Muscle layer of duodenum (tissue), 2 donors: ENCODE measurements at regions not wholly inside any gene's neighbourhood (a gene's known extent, or its start where the extent isn't known, plus 50 kb on each side); places are given as distances from the start of the nearest gene placed in this dataset.

Source experiments
- H3K27ac ChIP-seq: one replicate; pipeline ENCODE4 v1.7.0; 2013; ENCODE audit warnings: mild to moderate bottlenecking, low read length
- H3K27me3 ChIP-seq: one replicate; pipeline ENCODE4 v1.7.0; 2013; ENCODE audit warnings: low read depth, mild to moderate bottlenecking, control low read depth, low read length
- H3K36me3 ChIP-seq, 2 donors: one replicate each; pipeline ENCODE4 v1.7.0; 2013; ENCODE audit warnings: low read length in 2 of 2, control low read depth in 1 of 2, mild to moderate bottlenecking in 1 of 2; ENCODE audit not compliant: insufficient read depth in 2 of 2, control insufficient read depth in 1 of 2
- H3K4me1 ChIP-seq, 2 donors: one replicate each; pipeline ENCODE4 v1.7.0; 2013; ENCODE audit warnings: low read length in 2 of 2, mild to moderate bottlenecking in 2 of 2, control low read depth in 1 of 2, moderate library complexity in 1 of 2; ENCODE audit not compliant: insufficient read depth in 2 of 2, control insufficient read depth in 1 of 2
- H3K4me3 ChIP-seq, 2 donors: one replicate each; pipeline ENCODE4 v1.7.0; 2013; ENCODE audit warnings: low read length in 2 of 2, low read depth in 1 of 2, mild to moderate bottlenecking in 1 of 2
- H3K9me3 ChIP-seq, 2 donors: one replicate each; pipeline ENCODE4 v1.7.0; 2013; ENCODE audit warnings: low read length in 2 of 2, control low read depth in 1 of 2, mild to moderate bottlenecking in 1 of 2; ENCODE audit not compliant: control insufficient read depth in 1 of 2
- donor health status: healthy.

DNA sequence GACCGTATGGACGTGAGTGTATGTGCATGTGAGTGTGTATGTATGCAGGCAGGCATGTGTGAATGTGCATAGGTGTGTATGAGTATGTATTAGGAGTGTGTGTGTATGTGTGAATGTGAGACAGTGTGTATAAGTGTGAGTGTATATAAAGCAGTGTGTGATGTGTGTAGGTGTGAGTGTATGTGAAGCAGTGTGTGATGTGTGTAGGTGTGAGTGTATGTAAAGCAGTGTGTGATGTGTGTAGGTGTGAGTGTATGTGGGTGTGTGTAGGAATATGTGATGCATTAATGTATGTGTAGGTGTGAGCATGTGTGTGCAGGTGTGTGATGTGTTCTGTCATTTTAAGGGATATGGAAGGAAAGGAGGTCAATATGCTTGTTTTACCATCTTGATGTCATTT, 215.5 kb downstream of the GADD45G start:
- H3K27ac ChIP-seq: no peak overlapping the region
- H3K27me3 ChIP-seq: no peaks in the 10 kb centered on the region
- H3K9me3 ChIP-seq: no peaks in the 10 kb centered on the region
- no peaks in the 10 kb centered on the region for H3K36me3 ChIP-seq
- peaks cover 0 to 8% of the 10 kb centered on the region in 2 donors for H3K4me1 ChIP-seq
- H3K4me3 ChIP-seq: no peak overlapping the region

DNA sequence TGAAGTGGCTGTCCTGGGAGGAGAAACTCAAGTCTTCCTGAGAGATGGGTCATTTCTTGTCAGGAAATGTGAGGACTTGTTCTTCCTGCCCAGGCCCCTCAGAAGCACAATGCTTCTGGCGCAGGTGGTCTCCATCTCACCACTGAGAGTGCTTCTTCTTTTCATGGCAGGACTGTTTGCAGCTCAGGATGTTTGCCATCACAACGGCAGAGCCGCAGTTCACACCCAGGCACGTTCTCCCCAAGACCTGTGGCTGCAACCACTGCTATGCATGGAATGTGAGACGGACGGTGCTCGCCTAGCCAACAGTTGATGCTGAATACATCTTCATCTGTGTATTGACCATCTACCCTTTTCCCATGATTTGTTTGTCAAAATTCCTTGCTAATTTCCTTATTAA, 216.3 kb downstream of the GADD45G start:
- Histone ChIP-seq H3K27me3 (no peaks in the 10 kb centered on the region), H3K36me3 (no peaks in the 10 kb centered on the region), H3K9me3 (no peaks in the 10 kb centered on the region), H3K4me3 (no peak overlapping the region), H3K27ac (no peak overlapping the region), H3K4me1 (peaks cover 0 to 7% of the 10 kb centered on the region in 2 donors)

DNA sequence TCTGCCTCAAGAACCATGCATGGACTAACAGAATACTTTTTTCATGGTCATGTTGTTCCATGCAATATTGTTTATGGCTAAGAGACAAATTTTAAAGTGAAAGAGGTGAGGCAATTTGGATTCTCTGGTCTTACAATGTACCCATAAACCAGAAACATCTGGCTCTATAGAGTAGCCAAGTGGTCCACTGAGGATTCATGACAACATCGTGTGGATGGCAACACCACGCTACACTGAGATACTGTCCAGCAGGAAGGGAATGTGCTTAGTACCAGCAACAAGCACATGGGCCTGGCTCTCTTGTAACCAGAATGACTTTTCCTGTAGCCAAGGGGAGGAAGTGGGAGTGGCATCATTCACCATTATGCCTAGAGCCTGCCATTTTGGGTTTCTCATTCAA, 218.2 kb downstream of the GADD45G start:
- no peaks in the 10 kb centered on the region for H3K27me3 ChIP-seq
- H3K27ac ChIP-seq: no peak overlapping the region
- H3K4me1 ChIP-seq: no peaks in the 10 kb centered on the region
- no peaks in the 10 kb centered on the region for H3K9me3 ChIP-seq
- no peaks in the 10 kb centered on the region for H3K36me3 ChIP-seq
- no peak overlapping the region for H3K4me3 ChIP-seq

DNA sequence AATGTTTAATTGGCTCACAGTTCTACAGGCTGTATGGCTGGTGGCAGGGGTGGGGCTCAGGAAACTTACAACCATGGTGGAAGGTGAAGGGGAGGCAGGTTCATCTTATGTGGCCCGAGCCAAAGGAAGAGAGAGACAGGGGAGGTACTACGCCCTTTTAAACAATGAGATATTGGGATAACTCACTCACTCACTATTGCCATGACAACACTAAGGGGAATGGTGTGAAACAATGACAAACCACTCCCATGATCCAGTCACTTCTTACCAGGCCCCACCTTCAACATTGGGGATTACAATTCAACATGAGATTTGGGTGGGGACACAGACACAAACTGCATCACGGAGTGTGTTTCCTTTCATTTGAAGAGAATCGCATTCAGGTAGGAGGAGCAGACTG, 220.9 kb downstream of the GADD45G start:
- Histone ChIP-seq H3K9me3 (no peaks in the 10 kb centered on the region), H3K27me3 (no peaks in the 10 kb centered on the region), H3K36me3 (no peaks in the 10 kb centered on the region), H3K4me1 (no peaks in the 10 kb centered on the region), H3K4me3 (no peak overlapping the region), H3K27ac (no peak overlapping the region)

DNA sequence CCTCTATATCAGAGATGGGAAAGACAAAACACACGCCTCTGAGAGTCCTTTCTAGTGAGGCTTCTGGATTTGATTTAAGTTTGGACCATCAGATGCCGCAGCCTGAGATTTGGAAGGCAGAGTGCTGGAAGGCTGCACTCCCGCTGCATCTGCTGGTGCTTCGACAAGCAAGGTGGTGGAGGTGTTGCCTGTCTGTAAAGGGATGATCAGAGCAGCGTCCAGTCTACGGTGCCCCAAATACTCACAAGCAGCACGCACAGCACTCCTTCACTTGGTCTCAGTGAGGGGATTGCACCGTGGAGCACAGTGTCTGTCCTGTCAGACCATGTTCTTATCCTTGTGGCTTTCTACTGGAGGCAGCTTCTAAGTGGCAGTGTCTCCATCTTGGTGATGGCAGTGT, 221.4 kb downstream of the GADD45G start:
- H3K4me1 ChIP-seq: no peaks in the 10 kb centered on the region
- no peaks in the 10 kb centered on the region for H3K9me3 ChIP-seq

DNA sequence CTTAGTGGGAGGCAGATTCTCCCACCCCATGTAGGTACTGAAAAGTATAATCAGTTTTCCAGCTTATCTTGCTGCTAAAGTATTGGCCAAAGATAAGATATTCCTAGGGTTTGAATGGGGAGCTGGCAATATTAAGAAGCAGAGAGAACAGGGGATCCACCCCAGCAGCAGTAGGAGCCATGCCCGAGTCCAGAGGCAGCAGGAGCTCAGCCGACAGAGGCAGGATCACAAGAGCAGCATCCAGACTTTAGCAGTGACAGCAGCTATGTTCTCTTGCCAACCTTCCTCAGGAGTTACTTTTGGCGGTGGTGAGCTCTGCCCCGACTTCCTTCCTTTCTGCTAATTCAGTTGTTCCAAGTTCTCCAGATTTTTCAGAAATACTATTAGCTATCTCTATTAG, 224.5 kb downstream of the GADD45G start:
- no peaks in the 10 kb centered on the region for H3K36me3 ChIP-seq
- no peaks in the 10 kb centered on the region for H3K4me1 ChIP-seq
- H3K9me3 ChIP-seq: no peaks in the 10 kb centered on the region

More for the DNA sequence above, 221.4 kb downstream of the GADD45G start:
- H3K4me3 ChIP-seq: no peak overlapping the region
- H3K27me3 ChIP-seq: no peaks in the 10 kb centered on the region
- H3K27ac ChIP-seq: no peak overlapping the region
- no peaks in the 10 kb centered on the region for H3K36me3 ChIP-seq

DNA sequence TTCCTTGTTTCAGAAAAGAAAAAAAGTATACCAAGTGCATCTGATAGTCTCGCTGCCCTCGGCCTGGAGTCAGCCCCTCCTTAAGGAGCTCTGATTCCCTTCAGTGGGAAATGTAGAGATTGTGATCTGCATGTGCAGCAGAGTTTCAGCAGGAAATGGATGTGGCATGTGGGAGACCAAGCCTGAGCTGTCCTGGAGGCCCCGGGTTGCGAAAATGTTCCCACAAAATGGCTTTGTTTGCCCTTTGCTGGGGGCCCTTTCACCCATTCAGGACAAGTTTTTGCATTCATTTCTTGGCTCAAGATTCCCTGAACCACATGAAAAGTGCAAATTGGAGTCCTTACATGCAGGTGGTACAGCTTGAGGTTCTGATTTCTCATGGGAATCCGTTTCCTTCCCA, 230.9 kb downstream of the GADD45G start:
- H3K9me3 ChIP-seq: no peaks in the 10 kb centered on the region
- H3K4me1 ChIP-seq: peaks cover 0 to 9% of the 10 kb centered on the region in 2 donors
- no peak overlapping the region for H3K4me3 ChIP-seq
- H3K36me3 ChIP-seq: no peaks in the 10 kb centered on the region
- H3K27ac ChIP-seq: no peak overlapping the region
- no peaks in the 10 kb centered on the region for H3K27me3 ChIP-seq

More for the DNA sequence above, 224.5 kb downstream of the GADD45G start:
- H3K4me3 ChIP-seq: no peak overlapping the region
- H3K27me3 ChIP-seq: no peaks in the 10 kb centered on the region
- no peak overlapping the region for H3K27ac ChIP-seq

DNA sequence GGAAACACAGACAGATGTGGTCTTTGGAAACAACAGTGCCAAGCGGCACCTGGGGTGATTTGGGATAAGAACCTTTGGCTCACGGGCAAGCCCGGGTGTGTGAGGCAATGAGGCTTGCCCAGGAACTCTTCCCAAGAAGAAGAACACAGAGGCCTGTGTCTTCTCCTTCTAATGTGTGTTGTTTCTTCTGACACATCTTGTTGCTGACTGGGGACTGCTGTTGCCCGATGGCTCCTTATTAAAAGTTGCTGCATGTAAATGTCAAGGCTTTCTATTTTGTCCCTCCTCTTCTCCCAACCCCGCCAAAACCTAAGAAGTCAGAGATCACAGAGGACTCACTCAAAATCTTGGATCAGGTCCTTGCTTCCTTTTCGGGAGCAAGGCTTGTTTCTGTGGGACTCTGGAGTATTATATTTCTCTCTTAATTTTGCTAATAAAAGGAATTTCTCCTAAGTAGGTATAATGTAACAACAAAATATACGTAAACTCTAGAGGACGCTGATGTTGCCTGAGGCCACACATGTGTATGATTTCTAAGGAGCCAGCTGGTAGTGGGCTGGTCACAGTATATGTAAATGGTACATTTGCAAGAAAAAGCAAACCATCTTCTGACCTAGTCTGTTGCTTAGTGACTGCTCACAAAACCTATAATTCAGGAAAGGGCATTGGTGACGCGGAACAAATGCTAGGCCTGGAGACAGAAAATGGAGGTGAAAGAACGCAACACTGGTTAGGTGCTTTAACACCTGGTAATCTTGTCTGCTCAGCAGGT, 232.5 kb downstream of the GADD45G start:
- H3K4me1 ChIP-seq: peaks cover 0 to 9% of the 10 kb centered on the region in 2 donors
- H3K36me3 ChIP-seq: no peaks in the 10 kb centered on the region
- no peak overlapping the region for H3K27ac ChIP-seq
- no peak overlapping the region for H3K4me3 ChIP-seq
- H3K27me3 ChIP-seq: no peaks in the 10 kb centered on the region
- H3K9me3 ChIP-seq: no peaks in the 10 kb centered on the region

DNA sequence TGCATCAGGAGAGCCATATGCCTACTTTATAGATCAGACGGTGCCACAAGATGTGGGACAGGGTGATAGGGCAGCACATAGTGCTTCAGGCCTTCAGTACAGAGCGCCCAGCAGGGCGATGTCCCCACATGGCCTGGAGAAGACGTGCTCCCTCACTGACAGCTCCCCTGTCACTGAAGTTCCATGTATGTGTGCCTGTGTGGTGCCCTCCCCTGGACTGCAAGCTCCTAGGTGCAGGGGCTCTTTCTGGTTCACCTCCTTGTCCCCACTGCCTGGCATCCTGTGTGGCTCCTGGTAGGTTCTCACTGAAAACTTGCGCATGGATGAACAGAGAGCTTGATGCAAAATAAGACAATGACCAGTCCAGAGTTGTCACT, 233.1 kb downstream of the GADD45G start:
- no peak overlapping the region for H3K4me3 ChIP-seq
- H3K36me3 ChIP-seq: no peaks in the 10 kb centered on the region
- no peaks in the 10 kb centered on the region for H3K9me3 ChIP-seq
- H3K4me1 ChIP-seq: peaks cover 0 to 9% of the 10 kb centered on the region in 2 donors
- H3K27me3 ChIP-seq: no peaks in the 10 kb centered on the region
- H3K27ac ChIP-seq: no peak overlapping the region

DNA sequence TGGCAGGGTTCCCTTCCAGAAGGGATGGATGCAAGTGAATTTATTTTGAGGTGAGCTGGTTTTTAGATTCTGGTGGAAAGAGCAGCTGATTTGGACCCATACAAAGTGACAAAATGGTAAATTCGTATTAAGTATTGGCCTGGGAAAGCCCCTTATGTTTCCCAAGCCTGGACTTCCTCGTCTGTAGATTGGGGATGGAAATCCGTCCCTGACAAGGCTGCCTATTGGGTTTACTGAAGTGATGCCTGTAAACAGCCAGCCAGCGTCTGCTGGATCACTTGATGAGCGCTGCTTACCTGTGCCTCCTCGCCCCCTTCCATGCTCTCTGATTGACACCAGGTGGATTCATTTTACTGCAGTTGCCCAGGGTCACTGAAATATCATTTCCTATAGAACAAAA, 233.8 kb downstream of the GADD45G start:
- Histone ChIP-seq H3K4me1 (peaks cover 0 to 9% of the 10 kb centered on the region in 2 donors), H3K27me3 (no peaks in the 10 kb centered on the region), H3K27ac (no peak overlapping the region), H3K9me3 (no peaks in the 10 kb centered on the region), H3K4me3 (no peak overlapping the region), H3K36me3 (no peaks in the 10 kb centered on the region)

DNA sequence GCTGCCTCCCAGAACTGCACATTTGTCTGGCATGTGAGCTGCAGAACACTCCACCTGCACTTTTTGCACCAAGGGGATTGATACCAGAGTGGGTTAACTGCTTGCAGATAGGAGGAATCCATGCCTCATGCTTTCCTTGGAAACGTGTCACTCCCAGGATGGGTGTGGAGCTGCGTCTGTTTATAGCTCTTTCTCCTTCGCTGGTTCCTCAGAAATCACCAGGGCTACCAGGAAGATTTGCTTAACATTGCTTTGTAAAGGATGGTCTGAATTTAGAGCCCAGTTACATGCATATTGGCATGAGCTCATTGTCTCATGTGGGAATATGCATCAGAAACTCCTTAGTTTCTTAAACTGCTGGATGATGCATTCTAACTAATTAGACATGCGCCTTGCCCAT, 234.6 kb downstream of the GADD45G start:
- H3K27ac ChIP-seq: no peak overlapping the region
- H3K27me3 ChIP-seq: no peaks in the 10 kb centered on the region
- H3K36me3 ChIP-seq: no peaks in the 10 kb centered on the region
- H3K4me3 ChIP-seq: no peak overlapping the region
- no peaks in the 10 kb centered on the region for H3K9me3 ChIP-seq
- H3K4me1 ChIP-seq: peaks cover 0 to 9% of the 10 kb centered on the region in 2 donors

DNA sequence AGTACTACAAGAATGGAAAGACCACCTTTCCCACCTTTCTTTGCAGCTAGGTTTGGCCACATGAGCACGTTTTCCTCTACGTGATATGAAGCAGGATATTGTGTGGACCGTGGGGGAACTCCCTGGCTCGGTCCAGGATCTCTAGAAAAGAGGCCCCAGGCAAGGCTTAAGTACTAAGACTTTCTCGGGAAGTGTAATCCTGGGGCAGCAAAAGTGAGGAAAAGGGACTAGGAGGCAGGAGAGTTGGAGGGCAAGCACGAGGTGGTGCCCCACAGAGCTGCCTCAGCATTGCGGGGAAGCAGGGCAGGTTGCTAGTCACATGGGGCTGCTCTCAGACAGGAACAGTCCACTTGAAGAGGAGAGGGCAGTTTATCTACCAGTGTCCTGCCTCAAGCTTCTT, 235.1 kb downstream of the GADD45G start:
- H3K36me3 ChIP-seq: no peaks in the 10 kb centered on the region
- H3K27ac ChIP-seq: no peak overlapping the region
- H3K4me3 ChIP-seq: no peak overlapping the region
- no peaks in the 10 kb centered on the region for H3K9me3 ChIP-seq
- H3K27me3 ChIP-seq: no peaks in the 10 kb centered on the region
- peaks cover 0 to 9% of the 10 kb centered on the region in 2 donors for H3K4me1 ChIP-seq
